HepG2 (cell line): ENCODE measurements at regions not wholly inside any gene's neighbourhood (a gene's known extent, or its start where the extent isn't known, plus 50 kb on each side); places are given as distances from the start of the nearest gene placed in this dataset.

Experiments
- ATAC-seq: fragments of 200-7000 bp; cut with Tn5 transposase; 3 replicates; pipeline ENCODE4 v1.9.1; 2020; ENCODE audit warnings: mild to moderate bottlenecking, moderate library complexity
- BruUV-seq: library from RNA; stranded (reverse); fragments of 400-500 nt; replicated peaks from 2 replicates; lab custom pipeline; 2021; lab: Mats Ljungman, UMichigan
- CTCF ChIA-PET: fragments of 300-600 bp; formaldehyde crosslinking; extraction: SDS; loops from one replicate; lab custom pipeline; 2021; ENCODE audit warnings: low total read pairs, inconsistent platforms, low intra/inter-chr PET ratio; lab: Yijun Ruan, JAX
- POLR2A ChIA-PET: fragments of 350-600 bp; sonication (Branson Sonifier 250); formaldehyde crosslinking; loops from one replicate; lab custom pipeline; 2020; ENCODE audit warnings: antibody characterized with exemption, inconsistent platforms; lab: Yijun Ruan, JAX
- DNase-seq: peaks from one replicate; pipeline ENCODE4 v3.0.0-alpha.2; 2015; ENCODE audit warnings: low spot score
- FAIRE-seq: peaks from 3 replicates; lab custom pipeline; 2011; peaks lifted over from hg19 to GRCh38; lab: Jason Lieb, UNC
- H2AFZ ChIP-seq: one replicate; pipeline ENCODE4 v1.6.1; 2011; ENCODE audit warnings: low read length, inconsistent platforms
- H3K27ac ChIP-seq: fragments of 300-600 bp; 3 replicates; pipeline ENCODE4 v1.8.0; 2011; ENCODE audit warnings: mixed run types, mild to moderate bottlenecking, mixed read lengths, low read length, inconsistent platforms; ENCODE audit not compliant: insufficient read depth; ENCODE audit errors: extremely low read length
- H3K27me3 ChIP-seq, 2 experiments: fragments of 200-600 bp in 1 of 2; 2 replicates in 1 of 2; 3 replicates in 1 of 2; pipeline versions ENCODE4 v1.6.0 to v1.8.0; 2011; ENCODE audit warnings: low read length in 2 of 2, mild to moderate bottlenecking in 2 of 2, moderate library complexity in 2 of 2, inconsistent platforms in 1 of 2; ENCODE audit not compliant: insufficient read depth in 2 of 2, control insufficient read depth in 1 of 2
- H3K36me3 ChIP-seq, 2 experiments: fragments of 200-600 bp in 1 of 2; replicated peaks in 1 of 2; 2 replicates in 1 of 2; 3 replicates in 1 of 2; pipeline versions ENCODE4 v1.5.1 to v1.8.0; 2011; ENCODE audit warnings: low read length in 2 of 2, inconsistent platforms in 1 of 2; ENCODE audit not compliant: insufficient read depth in 2 of 2, control insufficient read depth in 1 of 2
- H3K4me1 ChIP-seq: 2 replicates; pipeline ENCODE4 v1.5.1; 2012; ENCODE audit warnings: low read length, inconsistent platforms; ENCODE audit not compliant: insufficient read depth
- H3K4me2 ChIP-seq: 2 replicates; pipeline ENCODE4 v1.6.0; 2011; ENCODE audit warnings: low read depth, low read length, inconsistent platforms
- H3K4me3 ChIP-seq, 3 experiments: fragments of 200-600 bp in 1 of 3; sonication (generic), shearing (Covaris generic) in 1 of 3; replicated peaks in 1 of 3; 2 replicates each; pipeline ENCODE4 v1.5.1; 2011 to 2016; ENCODE audit warnings: low read length in 3 of 3, inconsistent platforms in 2 of 3, low read depth in 2 of 3, mild to moderate bottlenecking in 2 of 3, control low read depth in 1 of 3, mixed read lengths in 1 of 3; ENCODE audit not compliant: insufficient read depth in 1 of 3
- H3K79me2 ChIP-seq: one replicate; pipeline ENCODE4 v1.6.1; 2011; ENCODE audit warnings: low read length, inconsistent platforms; ENCODE audit not compliant: insufficient read depth
- H3K9ac ChIP-seq: 2 replicates; pipeline ENCODE4 v1.6.0; 2011; ENCODE audit warnings: mild to moderate bottlenecking, low read depth, low read length, inconsistent platforms; ENCODE audit not compliant: insufficient read depth
- H3K9me3 ChIP-seq: 2 replicates; pipeline ENCODE4 v1.5.1; 2012; ENCODE audit warnings: mild to moderate bottlenecking, low read length
- H4K20me1 ChIP-seq: 2 replicates; pipeline ENCODE4 v1.6.0; 2011; ENCODE audit warnings: inconsistent platforms, mild to moderate bottlenecking, low read length, moderate library complexity; ENCODE audit not compliant: insufficient read depth
- ARID4A ChIP-seq: sonication (generic); formaldehyde crosslinking; IDR thresholded peaks from 2 replicates; pipeline ENCODE4 v1.5.0; 2020; ENCODE audit warnings: mild to moderate bottlenecking, missing genetic modification reagents, borderline replicate concordance
- ATRX ChIP-seq: sonication (generic); formaldehyde crosslinking; IDR thresholded peaks from 2 replicates; pipeline ENCODE4 v1.4.0; 2020; ENCODE audit warnings: missing genetic modification reagents, borderline replicate concordance
- CEBPB ChIP-seq: IDR thresholded peaks from 2 replicates; pipeline ENCODE4 v1.6.1; 2011; ENCODE audit warnings: low read depth, low read length, improper control_type of control experiment, borderline replicate concordance
- E2F5 ChIP-seq: sonication (generic); formaldehyde crosslinking; conservative IDR thresholded peaks from 2 replicates; pipeline ENCODE4 v1.4.0; 2020; ENCODE audit warnings: missing genetic modification reagents
- FOXK1 ChIP-seq: sonication (generic); formaldehyde crosslinking; IDR thresholded peaks from 2 replicates; pipeline ENCODE4 v1.4.0; 2020; ENCODE audit warnings: low read depth, missing genetic modification reagents, borderline replicate concordance
- JUNB ChIP-seq: sonication (generic); formaldehyde crosslinking; IDR thresholded peaks from 2 replicates; pipeline ENCODE4 v1.8.0; 2022; ENCODE audit warnings: missing genetic modification reagents, mild to moderate bottlenecking, borderline replicate concordance
- MXI1 ChIP-seq: IDR thresholded peaks from 3 replicates; pipeline ENCODE4 v1.6.1; 2012; ENCODE audit warnings: low read depth, low read length, inconsistent platforms, borderline replicate concordance
- NR2C2 ChIP-seq: sonication (generic); formaldehyde crosslinking; IDR thresholded peaks from 2 replicates; pipeline ENCODE4 v1.4.0; 2020; ENCODE audit warnings: missing genetic modification reagents, mild to moderate bottlenecking, moderate library complexity, borderline replicate concordance
- PAWR ChIP-seq: sonication (generic); formaldehyde crosslinking; IDR thresholded peaks from 2 replicates; pipeline ENCODE4 v1.4.0; 2020; ENCODE audit warnings: missing genetic modification reagents, mild to moderate bottlenecking, borderline replicate concordance
- ZFP82 ChIP-seq: sonication (generic); formaldehyde crosslinking; IDR thresholded peaks from 2 replicates; pipeline ENCODE4 v1.5.1; 2020; ENCODE audit warnings: mild to moderate bottlenecking, missing genetic modification reagents, borderline replicate concordance
- ZNF230 ChIP-seq: sonication (generic); formaldehyde crosslinking; IDR thresholded peaks from 2 replicates; pipeline ENCODE4 v1.4.0; 2020; ENCODE audit warnings: mild to moderate bottlenecking, missing genetic modification reagents
- ZNF530 ChIP-seq: sonication (generic); formaldehyde crosslinking; IDR thresholded peaks from 2 replicates; pipeline ENCODE4 v1.5.0; 2020; ENCODE audit warnings: low read depth, mild to moderate bottlenecking, missing genetic modification reagents
- ZNF891 ChIP-seq: sonication (generic); formaldehyde crosslinking; IDR thresholded peaks from 2 replicates; pipeline ENCODE4 v1.5.0; 2020; ENCODE audit warnings: mild to moderate bottlenecking, missing genetic modification reagents
- WGBS: methylation state at CpG from one replicate; pipeline ENCODE4 v1.1.6; 2017; ENCODE audit warnings: low lambda C conversion rate; 5-methylcytosine and 5-hydroxymethylcytosine counted together
- in situ Hi-C: cut with HindIII; loops from 2 replicates; pipeline ENCODE4 v1.10.0; 2017; ENCODE audit warnings: low pct_unique_long_range_greater_than_20kb; ENCODE audit not compliant: extremely low pct_ligation_motif_present
- intact Hi-C: fragments of 100-400 bp; cut with micrococcal nuclease; formaldehyde crosslinking; loops from one replicate; pipeline ENCODE4 v1.10.0; 2022; ENCODE audit not compliant: unreplicated experiment
- TF ChIP-seq, protein P1 (sequence below): sonication (generic); formaldehyde crosslinking; conservative IDR thresholded peaks from 2 replicates; pipeline ENCODE4 v1.8.0; 2022; ENCODE audit warnings: mild to moderate bottlenecking, moderate library complexity, missing genetic modification reagents

DNA sequence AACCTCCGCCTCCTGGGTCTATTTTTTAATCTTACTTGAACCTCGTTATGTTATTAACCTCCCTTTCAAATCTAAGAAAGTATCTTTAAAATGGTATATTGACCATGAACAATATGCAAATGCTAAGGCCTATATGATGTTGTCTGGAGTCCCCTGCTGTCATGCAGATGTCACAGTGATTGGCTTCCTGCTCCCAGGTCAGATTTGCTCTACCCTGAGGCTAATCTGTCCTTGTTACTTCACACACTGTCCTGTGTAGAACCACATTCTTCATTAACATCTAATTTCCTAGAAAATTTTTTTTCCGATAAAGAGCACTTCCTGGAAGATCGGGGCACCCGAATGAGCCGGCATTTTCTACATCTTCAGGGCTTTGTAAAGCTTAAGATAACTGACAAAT, 306.6 kb downstream of the MRPL39 start (continued):
- TF ChIP-seq ARID4A (no peak), E2F5 (CRISPR knock-in tag) (no peak), JUNB (CRISPR knock-in tag) (no peak), ZNF530 (no peak), FOXK1 (CRISPR knock-in tag) (no peak)

GRCh38 chr21:25298512-25299491, 308.5 kb downstream of the MRPL39 start:
- ATAC-seq (no peak), DNase-seq (no peak), FAIRE-seq (no peak)
- Histone ChIP-seq H4K20me1 (no peaks in the 10 kb centered on the region), H3K9ac (no peak overlapping the region), H3K27ac (no peak overlapping the region), H3K4me1 (no peaks in the 10 kb centered on the region), H3K4me2 (no peak overlapping the region), H3K9me3 (peaks cover 93% of the 10 kb centered on the region), H2AFZ (no peak overlapping the region), H3K36me3 (no peaks in the 10 kb centered on the region), H3K79me2 (no peaks in the 10 kb centered on the region), H3K27me3 (no peaks in the 10 kb centered on the region; a peak in 1 of 5 replicates), H3K4me3 (no peak overlapping the region)
- in situ Hi-C loops: no loop called here
- intact Hi-C loops: no loop called here
- 4% methylated on average over 2 of the region's 2 CpGs for WGBS
- TF ChIP-seq ATRX (CRISPR knock-in tag) (no peak), ZFP82 (CRISPR knock-in tag) (no peak), NR2C2 (CRISPR knock-in tag) (no peak), ZNF230 (CRISPR knock-in tag) (no peak), ZNF891 (CRISPR knock-in tag) (no peak), PAWR (no peak), MXI1 (no peak), CEBPB (peak; percentile 42; the same call in 1 of the 2 replicates)
- TF ChIP-seq, protein P1, sequence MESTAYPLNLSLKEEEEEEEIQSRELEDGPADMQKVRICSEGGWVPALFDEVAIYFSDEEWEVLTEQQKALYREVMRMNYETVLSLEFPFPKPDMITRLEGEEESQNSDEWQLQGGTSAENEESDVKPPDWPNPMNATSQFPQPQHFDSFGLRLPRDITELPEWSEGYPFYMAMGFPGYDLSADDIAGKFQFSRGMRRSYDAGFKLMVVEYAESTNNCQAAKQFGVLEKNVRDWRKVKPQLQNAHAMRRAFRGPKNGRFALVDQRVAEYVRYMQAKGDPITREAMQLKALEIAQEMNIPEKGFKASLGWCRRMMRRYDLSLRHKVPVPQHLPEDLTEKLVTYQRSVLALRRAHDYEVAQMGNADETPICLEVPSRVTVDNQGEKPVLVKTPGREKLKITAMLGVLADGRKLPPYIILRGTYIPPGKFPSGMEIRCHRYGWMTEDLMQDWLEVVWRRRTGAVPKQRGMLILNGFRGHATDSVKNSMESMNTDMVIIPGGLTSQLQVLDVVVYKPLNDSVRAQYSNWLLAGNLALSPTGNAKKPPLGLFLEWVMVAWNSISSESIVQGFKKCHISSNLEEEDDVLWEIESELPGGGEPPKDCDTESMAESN (CRISPR knock-in tag): no peak
- ChIA-PET CTCF (no interaction called here), POLR2A (no interaction called here)
- no TSS peak for BruUV-seq
